ENCODE measurements at regions not wholly inside any gene's neighbourhood (a gene's known extent, or its start where the extent isn't known, plus 50 kb on each side); places are given as distances from the start of the nearest gene placed in this dataset. TPM values are rescaled to one million over a fixed set of nuclear protein-coding genes. Genes with fewer than 3 reads are reported as not detected.
"Not testable (repeated sequence)": the region's sequence is repeated elsewhere in the genome, so short reads cannot be mapped to it uniquely, and the experiment has no call there.

DNA sequence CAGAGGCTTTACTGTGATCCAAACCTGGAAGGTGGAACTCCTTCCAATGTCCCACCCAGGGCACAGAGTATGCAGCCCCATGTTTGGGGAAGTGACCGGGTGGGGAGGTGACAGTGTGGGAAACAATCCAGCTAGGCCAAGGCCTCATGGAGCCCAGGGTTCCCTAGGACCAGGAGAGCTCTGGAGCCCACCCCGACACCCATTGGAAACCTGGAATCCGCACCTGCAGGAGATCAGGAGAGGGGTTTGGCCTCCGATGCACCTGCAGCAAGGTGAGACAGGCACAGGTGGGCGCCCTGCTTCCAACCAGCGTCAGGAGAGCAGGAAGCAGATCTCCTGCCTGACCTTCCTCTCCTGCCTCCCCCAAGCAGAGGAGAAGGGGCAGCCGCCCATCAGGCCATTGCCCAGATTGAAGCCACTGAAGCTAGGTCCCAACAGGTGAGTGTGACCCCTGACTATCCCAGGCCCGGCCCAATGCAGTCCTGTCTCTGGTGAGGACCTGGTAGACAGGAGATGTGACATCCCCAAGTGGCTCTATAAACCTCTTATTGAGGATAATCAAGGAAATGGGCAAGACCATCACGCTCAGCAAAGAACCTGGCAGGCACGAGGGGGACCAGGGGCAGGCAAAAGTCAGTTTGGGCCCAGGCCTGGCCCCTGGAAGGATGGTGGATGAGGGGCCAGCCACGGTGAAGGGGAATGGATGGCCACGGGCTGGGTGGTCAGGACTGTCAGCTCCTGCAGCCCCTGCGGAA lies 53.1 kb upstream of the CSPG4 start:
- H3K4me1 ChIP-seq (ENCODE audit: insufficient read depth); ATAC-seq; H3K36me3 ChIP-seq (ENCODE audit: insufficient read depth); H3K27me3 ChIP-seq (ENCODE audit: insufficient read depth); H3K4me3 Mint-ChIP-seq; H3K9me2 ChIP-seq (ENCODE audit: insufficient read depth); H4K20me1 ChIP-seq (replicated peaks; ENCODE audit: insufficient read depth); H3K4me3 ChIP-seq; H3K9me3 Mint-ChIP-seq; H3K4me2 ChIP-seq; H3F3A ChIP-seq (replicated peaks; ENCODE audit: low read depth); H3K36me3 Mint-ChIP-seq (ENCODE audit: low read depth); H3K79me2 ChIP-seq (replicated peaks; ENCODE audit: insufficient read depth); H3K27ac Mint-ChIP-seq; H3K27ac ChIP-seq (ENCODE audit: low read depth); DNase-seq (ENCODE audit: low spot score); H2AFZ ChIP-seq: not testable (repeated sequence)
- Mint-ChIP-seq H3K4me1 (peaks cover 15% of the 10 kb centered on the region), H3K27me3 (ENCODE audit: insufficient read depth, low read depth, poor library complexity) (peaks cover 16% of the 10 kb centered on the region)

GRCh38 chr15:75764845-75765550 lies 52.4 kb upstream of the CSPG4 start:
- H3K27ac Mint-ChIP-seq; H2AFZ ChIP-seq; DNase-seq (ENCODE audit: low spot score); H3K4me3 ChIP-seq; H4K20me1 ChIP-seq (replicated peaks; ENCODE audit: insufficient read depth); H3K27ac ChIP-seq (ENCODE audit: low read depth); H3K79me2 ChIP-seq (replicated peaks; ENCODE audit: insufficient read depth); H3K9me3 Mint-ChIP-seq; H3K27me3 ChIP-seq (ENCODE audit: insufficient read depth); H3K9me2 ChIP-seq (ENCODE audit: insufficient read depth); H3K36me3 ChIP-seq (ENCODE audit: insufficient read depth); H3K4me1 ChIP-seq (ENCODE audit: insufficient read depth); H3K4me3 Mint-ChIP-seq; H3F3A ChIP-seq (replicated peaks; ENCODE audit: low read depth); ATAC-seq; H3K36me3 Mint-ChIP-seq (ENCODE audit: low read depth); H3K4me2 ChIP-seq: not testable (repeated sequence)
- Mint-ChIP-seq H3K4me1 (peaks cover 15% of the 10 kb centered on the region), H3K27me3 (ENCODE audit: insufficient read depth, low read depth, poor library complexity) (peaks cover 15% of the 10 kb centered on the region)

- H3K9me3 Mint-ChIP-seq; H3K4me3 ChIP-seq; H3K4me3 Mint-ChIP-seq; H3K36me3 Mint-ChIP-seq (ENCODE audit: low read depth); H4K20me1 ChIP-seq (replicated peaks; ENCODE audit: insufficient read depth); DNase-seq (ENCODE audit: low spot score); H3K4me2 ChIP-seq; H3K27me3 Mint-ChIP-seq (ENCODE audit: insufficient read depth, low read depth, poor library complexity); H2AFZ ChIP-seq; H3K27me3 ChIP-seq (ENCODE audit: insufficient read depth); H3K9me2 ChIP-seq (ENCODE audit: insufficient read depth); H3F3A ChIP-seq (replicated peaks; ENCODE audit: low read depth); ATAC-seq; H3K27ac ChIP-seq (ENCODE audit: low read depth); H3K36me3 ChIP-seq (ENCODE audit: insufficient read depth); H3K27ac Mint-ChIP-seq; H3K79me2 ChIP-seq (replicated peaks; ENCODE audit: insufficient read depth): not testable (repeated sequence)
- H3K4me1 Mint-ChIP-seq = peaks cover 21% of the 10 kb centered on the region
- H3K4me1 ChIP-seq (ENCODE audit: insufficient read depth) = peaks cover 12% of the 10 kb centered on the region
Observed at GRCh38 chr15:75763635-75764600, 51.3 kb upstream of the CSPG4 start.

DNA sequence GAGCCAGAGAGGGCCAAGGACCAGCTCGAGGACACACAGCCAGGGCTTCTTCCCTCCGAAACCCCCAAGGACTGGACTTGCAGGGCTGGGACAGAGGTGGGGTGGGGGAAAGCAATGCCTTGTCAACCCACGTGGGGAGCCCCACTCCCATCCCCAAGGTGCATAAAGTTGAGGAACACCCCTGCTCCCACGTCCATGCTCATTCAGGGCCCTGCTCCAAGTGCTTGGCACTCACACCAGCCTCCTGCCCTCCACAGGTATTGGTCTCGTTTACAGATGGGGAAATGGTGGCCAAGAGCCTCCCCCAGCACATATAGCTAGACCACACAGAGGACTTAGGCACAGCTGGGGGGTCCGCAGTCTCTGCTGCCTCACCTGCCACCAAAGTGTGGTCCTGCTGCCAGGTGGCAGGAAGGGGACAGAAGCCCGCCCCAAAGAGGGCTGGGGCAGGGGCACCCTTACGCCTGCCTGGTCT lies 50.5 kb upstream of the CSPG4 start:
- Histone ChIP-seq H2AFZ (no peak overlapping the region), H3K9me2 (ENCODE audit: insufficient read depth) (no peaks in the 10 kb centered on the region), H3K79me2 (replicated peaks; ENCODE audit: insufficient read depth) (no peaks in the 10 kb centered on the region), H3K4me2 (no peak overlapping the region), H3K36me3 (ENCODE audit: insufficient read depth) (no peaks in the 10 kb centered on the region), H3K27ac (ENCODE audit: low read depth) (no peak overlapping the region), H3F3A (replicated peaks; ENCODE audit: low read depth) (no peaks in the 10 kb centered on the region), H4K20me1 (replicated peaks; ENCODE audit: insufficient read depth) (no peaks in the 10 kb centered on the region), H3K4me1 (ENCODE audit: insufficient read depth) (peaks cover 15% of the 10 kb centered on the region), H3K27me3 (ENCODE audit: insufficient read depth) (no peaks in the 10 kb centered on the region), H3K4me3 (no peak overlapping the region)
- peaks cover 2% of the 10 kb centered on the region; the same call in 1 of the 3 replicates for H3K9me3 Mint-ChIP-seq
- H3K27ac Mint-ChIP-seq = no peak overlapping the region
- H3K27me3 Mint-ChIP-seq (ENCODE audit: insufficient read depth, low read depth, poor library complexity) = peaks cover 12% of the 10 kb centered on the region
- H3K4me3 Mint-ChIP-seq = no peak overlapping the region
- peaks cover 2% of the 10 kb centered on the region; the same call in 2 of the 3 replicates for H3K36me3 Mint-ChIP-seq (ENCODE audit: low read depth)
- ATAC-seq (no peak), DNase-seq (ENCODE audit: low spot score) (no peak)
- H3K4me1 Mint-ChIP-seq = peaks cover 25% of the 10 kb centered on the region
- TF ChIP-seq ZNF114 (CRISPR knock-in tag; IDR thresholded peaks at IDR 0.05) = no peak

Small RNA genes lying in the stretch of these regions (small RNA-seq; reads per million reads assigned to genes)
- not detected for gene RN7SL319P (ENCODE audit: low replicate concordance)
